ENCODE measurements at regions not wholly inside any gene's neighbourhood (a gene's known extent, or its start where the extent isn't known, plus 50 kb on each side); places are given as distances from the start of the nearest gene placed in this dataset.
A peak's percentile ranks its signal among the peaks of the same experiment; 100 is the strongest.
"Not testable (repeated sequence)": the region's sequence is repeated elsewhere in the genome, so short reads cannot be mapped to it uniquely, and the experiment has no call there.

GRCh38 chr18:10604182-10604581, 78.4 kb downstream of the NAPG start:
- Histone ChIP-seq H3K4me3 (ENCODE audit: low read depth, low read length) (no peak overlapping the region), H3K4me1 (no peaks in the 10 kb centered on the region), H3K9me3 (no peaks in the 10 kb centered on the region), H3K36me3 (no peaks in the 10 kb centered on the region), H3K27me3 (no peaks in the 10 kb centered on the region)
- DNase-seq = no peak
- no peak for TF ChIP-seq CTCF (IDR thresholded peaks at IDR 0.05; ENCODE audit: low read depth, low read length)

GRCh38 chr18:10606881-10607280, 81.1 kb downstream of the NAPG start:
- H3K27me3 ChIP-seq; H3K36me3 ChIP-seq; H3K4me3 ChIP-seq (ENCODE audit: low read depth, low read length); DNase-seq; H3K4me1 ChIP-seq; H3K9me3 ChIP-seq: not testable (repeated sequence)

GRCh38 chr18:10607332-10608248, 81.8 kb downstream of the NAPG start:
- H3K27me3 ChIP-seq; H3K9me3 ChIP-seq; H3K4me1 ChIP-seq; H3K4me3 ChIP-seq (ENCODE audit: low read depth, low read length); H3K36me3 ChIP-seq: not testable (repeated sequence)
- DNase-seq = peak; percentile 10

GRCh38 chr18:10608450-10608849, 82.6 kb downstream of the NAPG start:
- not testable (repeated sequence) for H3K27me3 ChIP-seq; H3K36me3 ChIP-seq; H3K4me1 ChIP-seq; DNase-seq; H3K4me3 ChIP-seq (ENCODE audit: low read depth, low read length); H3K9me3 ChIP-seq

- not testable (repeated sequence) for H3K4me3 ChIP-seq (ENCODE audit: low read depth, low read length); H3K27me3 ChIP-seq; H3K4me1 ChIP-seq; H3K36me3 ChIP-seq; H3K9me3 ChIP-seq; DNase-seq
These were observed 83.2 kb downstream of the NAPG start for GRCh38 chr18:10609046-10609445.

GRCh38 chr18:10613226-10613625, 87.4 kb downstream of the NAPG start:
- not testable (repeated sequence) for H3K4me3 ChIP-seq (ENCODE audit: low read depth, low read length); H3K4me1 ChIP-seq; H3K27me3 ChIP-seq; DNase-seq; H3K36me3 ChIP-seq; H3K9me3 ChIP-seq

GRCh38 chr18:10616714-10617113, 90.9 kb downstream of the NAPG start:
- not testable (repeated sequence) for H3K4me1 ChIP-seq; H3K27me3 ChIP-seq; DNase-seq; H3K36me3 ChIP-seq; H3K9me3 ChIP-seq; H3K4me3 ChIP-seq (ENCODE audit: low read depth, low read length)

GRCh38 chr18:10618797-10619196, 93.0 kb downstream of the NAPG start:
- H3K9me3 ChIP-seq; H3K27me3 ChIP-seq; DNase-seq; H3K4me1 ChIP-seq; H3K4me3 ChIP-seq (ENCODE audit: low read depth, low read length); H3K36me3 ChIP-seq: not testable (repeated sequence)

- not testable (repeated sequence) for H3K9me3 ChIP-seq; H3K4me3 ChIP-seq (ENCODE audit: low read depth, low read length); DNase-seq; H3K36me3 ChIP-seq; H3K4me1 ChIP-seq; H3K27me3 ChIP-seq
These were observed 93.5 kb downstream of the NAPG start for GRCh38 chr18:10619280-10619679.

GRCh38 chr18:10619833-10620232, 94.0 kb downstream of the NAPG start:
- H3K4me3 ChIP-seq (ENCODE audit: low read depth, low read length); H3K4me1 ChIP-seq; DNase-seq; H3K9me3 ChIP-seq; H3K27me3 ChIP-seq; H3K36me3 ChIP-seq: not testable (repeated sequence)
